ENCODE measurements at regions not wholly inside any gene's neighbourhood (a gene's known extent, or its start where the extent isn't known, plus 50 kb on each side); places are given as distances from the start of the nearest gene placed in this dataset.

DNA sequence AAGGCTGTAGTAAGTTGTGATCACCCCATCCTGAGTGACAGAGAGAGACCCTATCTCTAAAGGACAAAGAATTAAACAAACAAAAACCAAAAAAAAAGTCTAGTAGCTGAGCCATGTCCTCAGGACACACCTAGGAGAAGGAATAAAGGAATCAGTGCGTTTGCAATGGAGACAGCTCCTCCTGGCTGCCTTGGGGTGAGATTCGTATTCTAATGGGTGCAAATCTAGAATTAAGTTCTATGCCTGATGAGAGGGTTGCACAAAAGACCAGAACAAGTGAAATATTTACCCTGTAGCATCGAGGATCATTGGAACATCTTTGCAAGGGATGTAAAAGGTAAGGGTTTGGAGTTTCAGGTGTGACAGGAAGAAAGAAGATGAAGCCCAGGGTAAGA is 70.3 kb upstream of the BMAL1 start (continued):
- TF ChIP-seq, protein P1, sequence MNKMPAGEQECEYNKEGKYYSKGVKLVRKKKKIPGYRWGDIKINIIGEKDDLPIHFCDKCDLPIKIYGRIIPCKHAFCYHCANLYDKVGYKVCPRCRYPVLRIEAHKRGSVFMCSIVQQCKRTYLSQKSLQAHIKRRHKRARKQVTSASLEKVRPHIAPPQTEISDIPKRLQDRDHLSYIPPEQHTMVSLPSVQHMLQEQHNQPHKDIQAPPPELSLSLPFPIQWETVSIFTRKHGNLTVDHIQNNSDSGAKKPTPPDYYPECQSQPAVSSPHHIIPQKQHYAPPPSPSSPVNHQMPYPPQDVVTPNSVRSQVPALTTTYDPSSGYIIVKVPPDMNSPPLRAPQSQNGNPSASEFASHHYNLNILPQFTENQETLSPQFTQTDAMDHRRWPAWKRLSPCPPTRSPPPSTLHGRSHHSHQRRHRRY (tag by site-specific recombination; IDR thresholded peaks at IDR 0.05) = no peak
- no peak for TF ChIP-seq ZBTB20 (tag by site-specific recombination; IDR thresholded peaks at IDR 0.05)

DNA sequence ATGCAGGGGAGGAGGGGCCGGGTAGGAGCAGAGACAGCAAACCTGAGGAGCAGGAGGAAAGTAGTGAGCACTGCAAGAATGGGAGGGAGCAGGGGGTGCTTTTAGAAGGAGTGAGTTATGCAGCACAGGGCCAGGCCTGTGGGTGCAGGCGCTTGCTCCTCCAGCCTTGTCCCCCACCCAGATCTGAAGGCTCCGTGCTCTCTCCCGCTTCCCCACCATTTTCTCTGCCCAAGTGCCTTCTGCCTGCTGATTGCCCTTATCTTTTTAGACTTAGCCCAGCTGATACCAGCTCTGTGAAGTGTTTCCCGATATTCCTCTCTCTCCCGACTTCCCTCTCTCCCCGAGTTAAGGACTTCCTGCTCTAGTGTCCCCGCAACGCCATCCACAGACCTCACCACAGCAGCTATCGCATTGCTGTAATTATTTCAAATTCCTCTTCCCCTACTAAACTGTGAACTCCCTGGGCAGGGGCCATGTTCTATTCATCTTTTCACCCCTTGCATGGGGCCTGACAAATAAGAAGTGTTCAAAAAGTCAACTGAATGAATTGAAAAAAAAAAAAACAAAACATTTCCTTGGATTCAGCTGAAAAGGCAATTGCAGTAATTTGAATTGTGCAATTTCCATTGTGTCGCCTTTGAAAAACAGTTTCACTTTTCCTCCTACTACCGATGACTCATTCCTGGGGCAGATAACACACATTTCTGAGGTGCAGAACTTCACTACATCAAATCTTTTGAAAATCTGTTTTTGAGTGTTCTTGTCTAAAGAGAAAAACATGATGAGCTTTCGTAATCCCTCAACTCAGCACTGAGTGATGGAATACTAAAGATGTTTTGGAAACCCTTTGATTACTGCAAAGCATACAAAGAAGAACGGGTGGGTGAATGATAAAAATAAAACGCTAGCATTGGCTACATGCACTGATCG is 69.7 kb upstream of the BMAL1 start:
- POLR2A ChIA-PET = interaction anchor here (0.7 to 1.0 kb wide), 2 partner anchors 167 to 255 kb away, joined by 3 read pairs; partner anchors contain the start of gene BTBD10
- no peak overlapping the region for H3K27ac ChIP-seq (ENCODE audit: extremely low read depth, low read depth, low read length)
- peak; percentile 16; the same call in 1 of the 2 replicates for TF ChIP-seq TRIM28 (IDR thresholded peaks at IDR 0.05; ENCODE audit: borderline replicate concordance, low read length)
- TF ChIP-seq, protein P2, sequence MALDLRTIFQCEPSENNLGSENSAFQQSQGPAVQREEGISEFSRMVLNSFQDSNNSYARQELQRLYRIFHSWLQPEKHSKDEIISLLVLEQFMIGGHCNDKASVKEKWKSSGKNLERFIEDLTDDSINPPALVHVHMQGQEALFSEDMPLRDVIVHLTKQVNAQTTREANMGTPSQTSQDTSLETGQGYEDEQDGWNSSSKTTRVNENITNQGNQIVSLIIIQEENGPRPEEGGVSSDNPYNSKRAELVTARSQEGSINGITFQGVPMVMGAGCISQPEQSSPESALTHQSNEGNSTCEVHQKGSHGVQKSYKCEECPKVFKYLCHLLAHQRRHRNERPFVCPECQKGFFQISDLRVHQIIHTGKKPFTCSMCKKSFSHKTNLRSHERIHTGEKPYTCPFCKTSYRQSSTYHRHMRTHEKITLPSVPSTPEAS (tag by site-specific recombination; IDR thresholded peaks at IDR 0.05) = no peak
- 0 out of 2 replicates have a peak, but pooled peaks have one; percentile 18 for TF ChIP-seq ZNF335 (tag by site-specific recombination; conservative IDR thresholded peaks at IDR 0.05)
- no peak for TF ChIP-seq ZNF600 (tag by site-specific recombination; IDR thresholded peaks at IDR 0.05)
- TF ChIP-seq ZNF624 (tag by site-specific recombination; IDR thresholded peaks at IDR 0.05) = no peak
- no peak for TF ChIP-seq KLF16 (tag by site-specific recombination; IDR thresholded peaks at IDR 0.05)
- peak; percentile 50 for TF ChIP-seq ZFHX2 (tag by site-specific recombination; conservative IDR thresholded peaks at IDR 0.05)
- no peak for TF ChIP-seq ZNF529 (tag by site-specific recombination; IDR thresholded peaks at IDR 0.05; ENCODE audit: insufficient replicate concordance)
- no peak for TF ChIP-seq ZNF670 (tag by site-specific recombination; IDR thresholded peaks at IDR 0.05; ENCODE audit: low read depth)
- TF ChIP-seq ZNF416 (tag by site-specific recombination; IDR thresholded peaks at IDR 0.05) = no peak
- 0 out of 2 replicates have a peak, but pooled peaks have one; percentile 18 for TF ChIP-seq ZNF629 (tag by site-specific recombination; IDR thresholded peaks at IDR 0.05)
- no peak for TF ChIP-seq ZNF521 (tag by site-specific recombination; IDR thresholded peaks at IDR 0.05)
- no peak for TF ChIP-seq ZNF274 (IDR thresholded peaks at IDR 0.05; ENCODE audit: low read length)
- no peak for TF ChIP-seq ZNF274 (tag by site-specific recombination; IDR thresholded peaks at IDR 0.05; ENCODE audit: borderline replicate concordance)
- TF ChIP-seq ZBTB20 (tag by site-specific recombination; IDR thresholded peaks at IDR 0.05) = no peak
- no peak for TF ChIP-seq MYNN (tag by site-specific recombination; IDR thresholded peaks at IDR 0.05; ENCODE audit: borderline replicate concordance)
- TF ChIP-seq, protein P3, sequence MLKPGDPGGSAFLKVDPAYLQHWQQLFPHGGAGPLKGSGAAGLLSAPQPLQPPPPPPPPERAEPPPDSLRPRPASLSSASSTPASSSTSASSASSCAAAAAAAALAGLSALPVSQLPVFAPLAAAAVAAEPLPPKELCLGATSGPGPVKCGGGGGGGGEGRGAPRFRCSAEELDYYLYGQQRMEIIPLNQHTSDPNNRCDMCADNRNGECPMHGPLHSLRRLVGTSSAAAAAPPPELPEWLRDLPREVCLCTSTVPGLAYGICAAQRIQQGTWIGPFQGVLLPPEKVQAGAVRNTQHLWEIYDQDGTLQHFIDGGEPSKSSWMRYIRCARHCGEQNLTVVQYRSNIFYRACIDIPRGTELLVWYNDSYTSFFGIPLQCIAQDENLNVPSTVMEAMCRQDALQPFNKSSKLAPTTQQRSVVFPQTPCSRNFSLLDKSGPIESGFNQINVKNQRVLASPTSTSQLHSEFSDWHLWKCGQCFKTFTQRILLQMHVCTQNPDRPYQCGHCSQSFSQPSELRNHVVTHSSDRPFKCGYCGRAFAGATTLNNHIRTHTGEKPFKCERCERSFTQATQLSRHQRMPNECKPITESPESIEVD (tag by site-specific recombination; IDR thresholded peaks at IDR 0.05) = peak; percentile 88
- no peak for TF ChIP-seq OSR2 (tag by site-specific recombination; IDR thresholded peaks at IDR 0.05)
- TF ChIP-seq, protein P4, sequence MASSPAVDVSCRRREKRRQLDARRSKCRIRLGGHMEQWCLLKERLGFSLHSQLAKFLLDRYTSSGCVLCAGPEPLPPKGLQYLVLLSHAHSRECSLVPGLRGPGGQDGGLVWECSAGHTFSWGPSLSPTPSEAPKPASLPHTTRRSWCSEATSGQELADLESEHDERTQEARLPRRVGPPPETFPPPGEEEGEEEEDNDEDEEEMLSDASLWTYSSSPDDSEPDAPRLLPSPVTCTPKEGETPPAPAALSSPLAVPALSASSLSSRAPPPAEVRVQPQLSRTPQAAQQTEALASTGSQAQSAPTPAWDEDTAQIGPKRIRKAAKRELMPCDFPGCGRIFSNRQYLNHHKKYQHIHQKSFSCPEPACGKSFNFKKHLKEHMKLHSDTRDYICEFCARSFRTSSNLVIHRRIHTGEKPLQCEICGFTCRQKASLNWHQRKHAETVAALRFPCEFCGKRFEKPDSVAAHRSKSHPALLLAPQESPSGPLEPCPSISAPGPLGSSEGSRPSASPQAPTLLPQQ (tag by site-specific recombination; IDR thresholded peaks at IDR 0.05) = peak; percentile 56; the same call in 1 of the 2 replicates
- no peak for TF ChIP-seq YY1 (tag by site-specific recombination; IDR thresholded peaks at IDR 0.05)
- TF ChIP-seq, protein P5, sequence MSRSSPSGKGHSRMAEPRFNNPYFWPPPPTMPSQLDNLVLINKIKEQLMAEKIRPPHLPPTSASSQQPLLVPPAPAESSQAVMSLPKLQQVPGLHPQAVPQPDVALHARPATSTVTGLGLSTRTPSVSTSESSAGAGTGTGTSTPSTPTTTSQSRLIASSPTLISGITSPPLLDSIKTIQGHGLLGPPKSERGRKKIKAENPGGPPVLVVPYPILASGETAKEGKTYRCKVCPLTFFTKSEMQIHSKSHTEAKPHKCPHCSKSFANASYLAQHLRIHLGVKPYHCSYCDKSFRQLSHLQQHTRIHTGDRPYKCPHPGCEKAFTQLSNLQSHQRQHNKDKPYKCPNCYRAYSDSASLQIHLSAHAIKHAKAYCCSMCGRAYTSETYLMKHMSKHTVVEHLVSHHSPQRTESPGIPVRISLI (tag by site-specific recombination; IDR thresholded peaks at IDR 0.05) = no peak
- TF ChIP-seq GFI1B (tag by site-specific recombination; IDR thresholded peaks at IDR 0.05) = no peak
- 0 out of 2 replicates have a peak, but pooled peaks have one; percentile 31 for TF ChIP-seq ZFP69B (tag by site-specific recombination; IDR thresholded peaks at IDR 0.05)
- TF ChIP-seq ZNF48 (tag by site-specific recombination; IDR thresholded peaks at IDR 0.05) = no peak
- no peak for TF ChIP-seq SCRT2 (tag by site-specific recombination; IDR thresholded peaks at IDR 0.05)
- TF ChIP-seq ZNF2 (tag by site-specific recombination; IDR thresholded peaks at IDR 0.05) = no peak
- TF ChIP-seq SP7 (tag by site-specific recombination; IDR thresholded peaks at IDR 0.05) = 0 out of 2 replicates have a peak, but pooled peaks have one; percentile 26
- no peak for TF ChIP-seq SETDB1 (IDR thresholded peaks at IDR 0.05; ENCODE audit: insufficient read length, low read length)
- TF ChIP-seq ZNF155 (tag by site-specific recombination; IDR thresholded peaks at IDR 0.05) = no peak
- no peak for TF ChIP-seq GLIS1 (tag by site-specific recombination; IDR thresholded peaks at IDR 0.05)

More for the DNA sequence above, 69.7 kb upstream of the BMAL1 start:
- Histone ChIP-seq H3K4me1 (ENCODE audit: control insufficient read depth, insufficient read depth, low read length) (no peaks in the 10 kb centered on the region), H3K36me3 (ENCODE audit: control insufficient read depth in 2 of 2, insufficient read depth in 1 of 2, low read length in 2 of 2) (no peaks in the 10 kb centered on the region), H3K4me3 (ENCODE audit: low read depth, low read length) (peak overlapping the region; percentile 6), H3K9me3 (ENCODE audit: control insufficient read depth, insufficient read depth, low read depth, low read length) (no peaks in the 10 kb centered on the region)
- CTCF ChIA-PET = interaction anchor here (0.6 to 9.5 kb wide), 14 partner anchors 29 to 1005 kb away, joined by 3 to 119 read pairs (median 6); no protein-coding TSS in a partner anchor

Measured in HEK293 (cell line).